ENCODE measurements at regions not wholly inside any gene's neighbourhood (a gene's known extent, or its start where the extent isn't known, plus 50 kb on each side); places are given as distances from the start of the nearest gene placed in this dataset.
"Not testable (repeated sequence)": the region's sequence is repeated elsewhere in the genome, so short reads cannot be mapped to it uniquely, and the experiment has no call there.

- TF ChIP-seq CTCF, POLR2A (IDR thresholded peaks at IDR 0.05): not testable (repeated sequence)
These were observed 118.1 kb upstream of the OR4F16 start for GRCh38 chr1:804378-805115.

Data from tibial nerve (tissue), 3 donors.